Globus pallidus (tissue), 1 donor: ENCODE measurements at regions not wholly inside any gene's neighbourhood (a gene's known extent, or its start where the extent isn't known, plus 50 kb on each side); places are given as distances from the start of the nearest gene placed in this dataset.

ENCODE experiments used
- DNase-seq: peaks from one replicate; pipeline ENCODE4 v3.0.0-alpha.2; 2015; ENCODE audit warnings: low spot score

GRCh38 chr5:164027738-164028137 lies 522.3 kb downstream of the MAT2B start:
- DNase-seq: peak; percentile 16

GRCh38 chr5:164038128-164038783 lies 532.8 kb downstream of the MAT2B start:
- no peak for DNase-seq

- no peak for DNase-seq
These were observed 535.7 kb downstream of the MAT2B start for GRCh38 chr5:164041105-164041504.

DNA sequence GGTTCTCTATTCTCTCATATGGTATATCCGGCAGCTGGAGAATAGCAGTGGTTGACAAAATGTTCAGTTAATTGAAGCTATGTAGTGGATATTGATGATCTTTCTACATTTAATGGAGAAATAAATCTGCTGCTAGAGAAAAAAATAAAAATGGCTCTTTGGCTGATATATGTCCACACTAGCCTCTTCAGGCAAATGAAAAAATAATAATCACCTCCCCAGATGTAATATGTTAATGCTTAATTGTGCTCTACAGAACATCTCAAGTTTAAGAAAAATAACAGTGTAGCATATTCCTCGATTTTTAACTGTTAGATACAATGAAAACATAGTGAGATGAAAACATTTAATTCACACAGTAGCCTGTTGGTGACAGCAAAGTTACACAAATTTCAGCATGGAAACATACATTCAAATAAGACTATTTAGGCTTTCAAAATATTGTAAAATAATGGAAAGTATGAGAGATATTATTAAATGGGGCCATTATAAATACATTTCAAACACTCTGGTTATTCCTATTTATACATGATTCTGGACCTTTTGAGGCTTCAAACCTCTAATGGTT lies 543.0 kb downstream of the MAT2B start:
- DNase-seq: no peak

DNA sequence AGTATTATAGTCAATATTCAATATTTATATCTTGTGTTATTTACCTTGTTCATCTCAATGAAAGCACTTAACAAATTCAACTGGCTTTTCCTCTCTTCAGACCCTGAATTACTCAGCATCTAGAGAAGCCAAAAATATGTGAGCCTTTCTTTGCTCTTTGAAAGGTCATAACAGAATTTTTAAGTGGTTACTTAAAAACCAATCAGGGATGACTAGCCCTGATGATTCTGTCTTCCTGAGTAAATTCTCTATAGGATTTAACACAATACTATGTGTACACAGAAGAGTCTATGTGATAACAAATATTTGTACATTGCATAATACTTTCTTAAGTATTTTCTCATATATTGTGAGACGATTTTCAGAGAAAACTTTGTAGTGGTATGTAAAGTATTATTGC lies 546.3 kb downstream of the MAT2B start:
- no peak for DNase-seq

DNA sequence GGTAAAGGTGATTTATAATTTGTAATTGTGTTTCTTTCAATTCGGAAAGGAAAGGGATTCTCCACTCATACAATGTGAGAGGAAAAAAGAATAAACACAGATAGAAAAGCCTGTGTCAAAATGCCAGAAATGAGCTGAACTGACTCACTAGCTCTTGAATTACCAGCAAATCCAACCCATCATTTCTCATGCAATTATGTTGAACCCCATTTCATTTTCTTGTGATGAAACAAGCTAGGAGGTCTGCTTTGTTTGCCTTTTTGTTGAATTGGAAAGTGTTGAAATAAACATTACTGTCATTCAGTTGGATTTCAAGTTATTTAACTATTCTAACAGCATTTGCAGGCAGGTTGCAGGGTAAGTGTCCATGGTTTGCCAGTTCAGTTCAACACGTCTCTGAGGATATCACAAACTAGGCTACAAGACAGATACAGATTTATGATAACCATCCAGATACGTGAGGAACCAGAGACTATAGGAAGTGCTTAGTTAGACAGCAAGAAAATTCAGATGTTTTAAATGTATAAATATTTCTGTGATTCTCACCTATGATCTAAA lies 547.2 kb downstream of the MAT2B start:
- no peak for DNase-seq

DNA sequence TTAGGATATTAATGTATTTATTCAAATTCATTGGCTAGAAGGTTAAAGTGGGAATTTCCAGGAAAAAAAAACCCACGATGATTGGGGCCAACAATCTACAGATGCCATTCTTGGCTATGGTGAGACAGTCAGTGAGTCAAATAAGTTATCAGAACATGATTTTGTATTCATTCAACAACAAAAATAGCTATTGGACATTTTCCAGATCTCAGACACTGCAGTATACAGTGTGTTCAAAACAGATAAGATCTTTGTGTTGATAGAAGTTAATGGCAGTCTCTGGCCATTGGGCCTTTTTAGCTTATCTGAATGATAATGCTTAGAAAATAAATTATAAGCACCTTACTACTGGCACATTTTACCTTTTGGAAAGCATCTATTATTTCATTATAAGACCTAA lies 547.7 kb downstream of the MAT2B start:
- no peak for DNase-seq

GRCh38 chr5:164054461-164054860 lies 549.0 kb downstream of the MAT2B start:
- DNase-seq: no peak

DNA sequence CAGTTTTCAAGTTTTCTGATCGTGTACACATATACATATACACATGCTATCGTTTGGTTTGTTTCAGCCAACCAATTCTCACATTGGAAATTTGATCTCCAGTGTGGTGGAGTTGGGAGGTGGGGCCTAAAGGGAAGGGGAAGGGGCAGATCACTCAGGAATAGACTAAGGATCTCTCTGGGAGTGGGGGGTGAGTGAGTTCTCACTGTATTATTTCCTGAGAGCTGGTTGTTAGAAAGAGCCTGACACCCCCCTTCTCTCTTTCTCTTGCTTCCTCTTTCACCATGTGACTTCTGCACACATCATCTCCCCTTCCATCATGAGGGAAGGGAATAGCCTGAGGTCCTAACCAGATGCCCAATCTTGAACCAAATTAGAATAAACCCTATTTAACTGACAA lies 551.7 kb downstream of the MAT2B start:
- DNase-seq: no peak

- DNase-seq: no peak
These were observed 553.2 kb downstream of the MAT2B start for GRCh38 chr5:164058621-164059020.

- DNase-seq: no peak
These were observed 554.1 kb downstream of the MAT2B start for GRCh38 chr5:164059471-164059870.

- DNase-seq: no peak
These were observed 555.5 kb downstream of the MAT2B start for GRCh38 chr5:164060786-164061355.

DNA sequence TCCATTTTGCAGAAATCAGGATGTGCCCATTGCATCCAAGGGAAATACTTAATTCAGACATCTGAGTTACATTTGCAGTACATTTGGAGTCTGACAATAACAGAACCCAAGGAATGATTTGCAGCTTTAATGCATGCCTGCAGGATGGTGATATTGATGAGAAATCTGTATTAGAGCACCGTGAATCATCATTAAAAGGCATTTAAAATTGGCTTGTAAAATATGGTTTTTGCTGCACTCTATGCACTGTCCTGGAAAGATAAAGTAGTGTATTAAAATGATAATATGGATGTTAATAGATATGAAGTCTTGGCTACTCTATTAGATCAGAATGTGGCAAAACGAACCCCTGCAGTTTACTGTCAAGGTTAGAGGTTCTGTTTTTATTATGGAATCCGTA lies 556.9 kb downstream of the MAT2B start:
- no peak for DNase-seq

DNA sequence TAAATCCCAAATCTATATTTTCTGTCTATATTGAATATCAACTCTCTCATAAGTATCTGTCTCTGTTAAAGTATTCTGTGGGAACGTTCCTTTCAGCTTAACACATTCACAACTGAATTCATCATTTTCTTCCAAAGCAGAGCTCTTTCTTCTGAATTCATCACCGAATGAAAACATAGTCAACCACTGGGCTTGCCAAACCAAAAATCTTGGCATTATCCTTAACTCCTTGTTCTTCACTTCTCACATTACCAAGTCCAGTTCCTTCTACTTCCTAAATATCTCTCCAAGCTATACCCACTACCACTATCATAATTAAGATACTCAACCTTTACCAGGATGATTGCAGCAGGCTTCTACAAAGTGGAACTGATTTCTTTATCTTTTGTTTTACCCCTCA lies 559.8 kb downstream of the MAT2B start:
- DNase-seq: no peak

DNA sequence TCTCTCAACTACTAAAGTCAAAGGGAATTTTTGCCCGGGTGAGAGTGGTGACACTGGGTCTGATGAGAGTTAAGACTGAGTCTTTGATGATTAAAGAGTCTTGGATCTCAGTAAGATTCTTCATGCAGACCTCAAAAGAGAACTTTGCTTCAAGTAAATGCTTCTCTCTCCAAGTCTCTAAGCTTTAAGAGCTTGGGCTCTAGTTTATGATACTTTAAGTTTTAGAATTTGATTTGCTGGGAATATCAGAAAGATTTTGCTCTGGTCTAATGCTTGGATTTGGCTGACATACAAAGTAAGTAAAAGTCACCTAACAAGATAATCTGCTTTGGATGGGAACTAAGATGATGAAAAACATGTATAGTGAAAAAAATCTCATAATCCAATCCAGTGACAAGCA lies 566.3 kb downstream of the MAT2B start:
- no peak for DNase-seq

- no peak for DNase-seq
These were observed 567.7 kb downstream of the MAT2B start for GRCh38 chr5:164073081-164073480.

DNA sequence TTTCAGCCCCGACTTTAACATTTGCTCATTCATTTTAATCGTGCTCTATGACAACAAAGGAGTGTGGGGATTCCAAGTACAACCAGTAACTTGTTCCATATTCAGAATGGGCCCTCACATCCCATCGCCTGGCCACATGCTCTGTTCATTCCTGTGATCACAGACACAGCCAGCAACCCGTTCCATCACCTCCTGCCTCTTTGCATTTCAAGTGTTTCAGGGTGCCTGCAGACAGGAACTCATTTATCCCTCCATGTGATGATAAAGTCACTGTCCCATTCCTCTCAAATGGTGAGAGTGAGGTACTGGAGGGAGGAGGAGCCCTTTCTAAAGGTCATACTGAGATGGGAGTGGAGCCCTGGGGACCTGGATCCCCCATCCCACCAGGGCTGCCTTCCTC lies 571.1 kb downstream of the MAT2B start:
- DNase-seq: no peak

DNA sequence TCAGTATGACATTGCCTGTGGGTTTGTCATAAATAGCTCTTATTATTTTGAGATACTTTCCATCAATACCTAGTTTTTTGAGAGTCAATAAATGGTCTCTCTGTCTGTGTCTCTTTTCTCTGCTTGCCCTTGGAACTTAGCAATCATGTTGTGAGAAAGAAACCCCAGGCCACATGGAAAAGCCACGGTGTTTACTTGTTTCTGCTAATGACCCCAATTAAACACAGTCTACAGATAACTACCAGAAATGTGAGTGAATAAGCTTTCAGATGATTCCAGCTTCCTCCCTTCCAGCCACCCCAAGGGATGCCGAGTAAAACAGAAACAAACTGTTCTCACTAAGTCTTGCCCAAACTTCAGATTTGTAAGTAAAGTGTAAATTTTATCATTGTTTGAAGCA lies 584.9 kb downstream of the MAT2B start:
- no peak for DNase-seq

- DNase-seq: no peak
These were observed 586.4 kb downstream of the MAT2B start for GRCh38 chr5:164091836-164092235.

DNA sequence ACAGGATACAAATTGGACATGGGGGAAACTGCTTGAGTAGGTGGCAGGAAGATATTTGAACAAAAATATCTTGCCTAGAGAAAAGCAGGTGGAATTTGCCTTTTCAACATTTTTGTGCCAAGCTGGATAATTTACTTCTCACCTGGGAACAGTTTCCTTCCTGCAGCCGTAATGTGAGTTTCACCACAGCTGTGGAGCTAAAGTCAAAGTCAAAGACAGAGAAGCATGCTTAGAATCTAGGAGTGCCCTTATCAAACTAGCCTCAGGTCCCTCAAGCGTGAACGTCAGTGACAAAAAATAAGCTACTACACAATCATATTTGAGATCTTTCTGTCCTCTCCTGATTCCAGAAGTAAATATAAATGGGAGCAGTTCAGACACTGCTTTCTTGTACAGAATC lies 588.9 kb downstream of the MAT2B start:
- DNase-seq: no peak

DNA sequence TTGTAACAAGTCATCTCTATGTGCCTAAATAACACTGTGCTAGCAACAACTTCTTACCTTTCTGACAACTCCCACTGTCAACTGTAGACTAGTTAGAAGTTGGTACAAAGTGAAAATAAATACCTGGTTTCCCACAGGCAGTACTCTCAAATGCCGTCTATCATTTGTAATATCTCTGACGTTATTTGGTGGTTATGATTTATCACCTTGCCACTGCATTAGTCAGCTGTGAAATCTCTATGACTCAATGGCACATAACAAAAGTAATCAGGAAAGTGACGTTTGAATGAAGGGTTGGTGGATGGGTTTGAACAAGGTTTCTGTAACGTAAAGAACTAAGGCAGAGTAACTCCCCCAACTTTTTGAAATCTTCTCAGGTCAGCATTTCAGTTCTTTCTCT lies 592.3 kb downstream of the MAT2B start:
- DNase-seq: no peak

- DNase-seq: no peak
These were observed 593.1 kb downstream of the MAT2B start for GRCh38 chr5:164098531-164098930.

GRCh38 chr5:164098979-164099378 lies 593.6 kb downstream of the MAT2B start:
- DNase-seq: no peak

- no peak for DNase-seq
These were observed 610.0 kb downstream of the MAT2B start for GRCh38 chr5:164115420-164115819.
